Lower lobe of right lung (tissue), 2 donors: ENCODE measurements at regions not wholly inside any gene's neighbourhood (a gene's known extent, or its start where the extent isn't known, plus 50 kb on each side); places are given as distances from the start of the nearest gene placed in this dataset.

Experiments used
- ATAC-seq, 2 donors: fragments of 200-7000 bp; cut with Tn5 transposase; one replicate each; pipeline ENCODE4 v1.9.1; 2020 to 2022; ENCODE audit warnings: mild to moderate bottlenecking in 2 of 2, moderate library complexity in 2 of 2
- DNase-seq: peaks from one replicate; pipeline ENCODE4 v3.0.0-alpha.2; 2020
- H3K27ac ChIP-seq: fragments of 200-600 bp; one replicate; pipeline ENCODE4 v1.8.0; 2022
- H3K27me3 ChIP-seq: fragments of 200-600 bp; one replicate; pipeline ENCODE4 v1.8.0; 2022; ENCODE audit warnings: low read depth
- H3K36me3 ChIP-seq: fragments of 200-600 bp; one replicate; pipeline ENCODE4 v1.8.0; 2022; ENCODE audit warnings: mild to moderate bottlenecking
- H3K4me1 ChIP-seq: fragments of 200-600 bp; one replicate; pipeline ENCODE4 v1.8.0; 2022
- H3K4me3 ChIP-seq: fragments of 200-600 bp; one replicate; pipeline ENCODE4 v1.8.0; 2022; ENCODE audit warnings: mild to moderate bottlenecking
- H3K9me3 ChIP-seq: fragments of 200-600 bp; one replicate; pipeline ENCODE4 v1.8.0; 2022
- intact Hi-C: fragments of 100-400 bp; cut with DNase I; formaldehyde crosslinking; loops from one replicate; pipeline ENCODE4 v1.11.0; 2022
- TF ChIP-seq, protein P1 (sequence below): fragments of 200-600 bp; IDR thresholded peaks from one replicate; pipeline ENCODE4 v1.8.0; 2022; ENCODE audit warnings: antibody characterized with exemption, mild to moderate bottlenecking
- donor health status: DM: no; HTN: yes; CAD: no; lungs with severe emphysema.

DNA sequence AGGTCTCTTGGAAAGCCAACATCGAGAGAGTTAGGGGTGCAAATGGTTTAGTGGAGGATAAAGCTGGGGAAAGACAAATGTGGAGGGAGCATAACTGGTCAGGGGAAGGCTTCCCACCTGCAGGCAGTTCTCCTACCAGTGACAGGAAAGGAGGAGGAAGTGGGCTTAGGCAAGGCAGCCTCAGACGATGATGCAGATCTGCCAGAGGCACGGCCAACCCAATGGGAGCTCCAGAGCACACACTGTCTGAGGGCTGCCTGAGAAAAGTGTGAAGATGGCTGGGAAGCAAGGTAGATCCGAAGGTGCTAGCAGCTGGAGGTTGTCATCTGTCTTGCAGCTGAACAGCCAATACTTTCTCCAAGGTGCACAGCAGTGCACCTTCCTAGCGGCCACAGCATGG, 178.8 kb downstream of the C7orf25 start:
- DNase-seq (no peak), ATAC-seq (no peak)
- H3K36me3 ChIP-seq, result no peaks in the 10 kb centered on the region
- no peaks in the 10 kb centered on the region for H3K4me1 ChIP-seq
- no peaks in the 10 kb centered on the region for H3K27me3 ChIP-seq
- no peak overlapping the region for H3K27ac ChIP-seq
- intact Hi-C loops, result no loop called here
- TF ChIP-seq, protein P1, sequence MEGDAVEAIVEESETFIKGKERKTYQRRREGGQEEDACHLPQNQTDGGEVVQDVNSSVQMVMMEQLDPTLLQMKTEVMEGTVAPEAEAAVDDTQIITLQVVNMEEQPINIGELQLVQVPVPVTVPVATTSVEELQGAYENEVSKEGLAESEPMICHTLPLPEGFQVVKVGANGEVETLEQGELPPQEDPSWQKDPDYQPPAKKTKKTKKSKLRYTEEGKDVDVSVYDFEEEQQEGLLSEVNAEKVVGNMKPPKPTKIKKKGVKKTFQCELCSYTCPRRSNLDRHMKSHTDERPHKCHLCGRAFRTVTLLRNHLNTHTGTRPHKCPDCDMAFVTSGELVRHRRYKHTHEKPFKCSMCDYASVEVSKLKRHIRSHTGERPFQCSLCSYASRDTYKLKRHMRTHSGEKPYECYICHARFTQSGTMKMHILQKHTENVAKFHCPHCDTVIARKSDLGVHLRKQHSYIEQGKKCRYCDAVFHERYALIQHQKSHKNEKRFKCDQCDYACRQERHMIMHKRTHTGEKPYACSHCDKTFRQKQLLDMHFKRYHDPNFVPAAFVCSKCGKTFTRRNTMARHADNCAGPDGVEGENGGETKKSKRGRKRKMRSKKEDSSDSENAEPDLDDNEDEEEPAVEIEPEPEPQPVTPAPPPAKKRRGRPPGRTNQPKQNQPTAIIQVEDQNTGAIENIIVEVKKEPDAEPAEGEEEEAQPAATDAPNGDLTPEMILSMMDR, result no peak
- no peak overlapping the region for H3K4me3 ChIP-seq
- H3K9me3 ChIP-seq, result no peaks in the 10 kb centered on the region

- TF ChIP-seq, protein P1, result no peak
- H3K4me3 ChIP-seq, result no peak overlapping the region
- no peaks in the 10 kb centered on the region for H3K4me1 ChIP-seq
- no peak for ATAC-seq
- no peak overlapping the region for H3K27ac ChIP-seq
- intact Hi-C loops, result no loop called here
- H3K9me3 ChIP-seq, result no peaks in the 10 kb centered on the region
- no peak for DNase-seq
- H3K36me3 ChIP-seq, result no peaks in the 10 kb centered on the region
- H3K27me3 ChIP-seq, result no peaks in the 10 kb centered on the region
These were observed 181.3 kb downstream of the C7orf25 start for GRCh38 chr7:42730586-42730985.

DNA sequence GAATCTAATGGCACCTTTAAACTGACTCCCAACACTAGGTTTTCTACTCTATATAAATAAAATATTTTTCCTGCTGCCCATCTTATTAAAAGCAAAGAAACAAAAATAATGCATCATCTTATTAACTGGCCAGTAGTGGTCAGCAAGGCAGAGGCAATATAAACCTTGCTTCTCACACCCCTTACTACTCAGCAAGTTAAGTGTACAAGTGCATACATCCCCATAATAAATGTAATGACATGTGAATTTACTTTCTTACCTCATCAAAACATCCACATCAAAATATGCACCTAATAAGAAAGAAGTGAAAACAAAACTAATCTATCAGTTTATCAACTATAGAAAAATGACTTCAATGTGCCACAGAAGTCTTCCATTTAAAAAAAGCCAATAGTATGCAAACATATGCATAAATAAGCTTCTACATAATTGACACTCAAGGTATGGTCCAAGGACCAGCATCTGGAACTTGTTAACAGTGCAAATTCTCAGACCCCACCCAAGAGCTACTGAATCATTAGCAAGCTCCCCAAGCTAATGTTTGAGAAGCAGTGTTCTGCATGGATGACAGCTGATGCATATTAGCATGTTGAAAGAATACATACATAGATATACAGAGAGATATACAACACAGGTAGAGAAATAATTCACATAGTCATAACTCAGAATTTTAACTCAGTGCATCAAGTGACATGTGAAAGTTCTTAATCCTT, 182.7 kb downstream of the C7orf25 start:
- H3K27ac ChIP-seq, result no peak overlapping the region
- no peaks in the 10 kb centered on the region for H3K27me3 ChIP-seq
- intact Hi-C loops, result no loop called here
- no peaks in the 10 kb centered on the region for H3K4me1 ChIP-seq
- no peak for DNase-seq
- TF ChIP-seq, protein P1, result no peak
- H3K4me3 ChIP-seq, result no peak overlapping the region
- H3K9me3 ChIP-seq, result no peaks in the 10 kb centered on the region
- H3K36me3 ChIP-seq, result no peaks in the 10 kb centered on the region
- ATAC-seq, result no peak

- Histone ChIP-seq H3K4me3 (no peak overlapping the region), H3K27ac (no peak overlapping the region), H3K9me3 (no peaks in the 10 kb centered on the region), H3K4me1 (no peaks in the 10 kb centered on the region), H3K27me3 (no peaks in the 10 kb centered on the region), H3K36me3 (no peaks in the 10 kb centered on the region)
- intact Hi-C loops, result no loop called here
- TF ChIP-seq, protein P1, result no peak
- ATAC-seq, result no peak
- no peak for DNase-seq
These were observed 184.4 kb downstream of the C7orf25 start for GRCh38 chr7:42727451-42727850.

GRCh38 chr7:42726066-42726785, 185.6 kb downstream of the C7orf25 start:
- ATAC-seq (no peak), DNase-seq (no peak)
- no peaks in the 10 kb centered on the region for H3K27me3 ChIP-seq
- TF ChIP-seq, protein P1, result no peak
- H3K36me3 ChIP-seq, result no peaks in the 10 kb centered on the region
- no peak overlapping the region for H3K27ac ChIP-seq
- H3K4me3 ChIP-seq, result no peak overlapping the region
- intact Hi-C loops, result no loop called here
- H3K9me3 ChIP-seq, result no peaks in the 10 kb centered on the region
- no peaks in the 10 kb centered on the region for H3K4me1 ChIP-seq
